ENCODE measurements at regions not wholly inside any gene's neighbourhood (a gene's known extent, or its start where the extent isn't known, plus 50 kb on each side); places are given as distances from the start of the nearest gene placed in this dataset.

DNA sequence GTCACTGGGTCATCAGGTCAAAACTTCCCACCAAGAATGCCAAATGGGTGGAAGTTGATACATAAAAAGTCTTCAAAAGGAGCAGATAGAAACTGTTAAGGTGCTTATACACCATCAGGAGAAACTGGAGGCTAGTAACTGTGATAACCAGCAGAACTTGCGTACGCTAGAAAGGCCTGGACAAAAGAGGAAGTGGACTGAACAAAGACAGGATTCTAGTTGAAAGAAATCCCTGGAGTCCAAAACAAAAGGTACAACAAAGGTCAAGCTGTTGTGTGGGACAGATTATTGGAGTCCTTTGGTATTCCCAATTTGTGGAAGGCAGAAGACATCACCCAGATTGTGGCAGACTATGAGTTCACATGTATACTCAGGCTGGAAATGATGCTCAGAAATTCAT is 215.8 kb upstream of the PBX1 start:
- TF ChIP-seq, protein P1, sequence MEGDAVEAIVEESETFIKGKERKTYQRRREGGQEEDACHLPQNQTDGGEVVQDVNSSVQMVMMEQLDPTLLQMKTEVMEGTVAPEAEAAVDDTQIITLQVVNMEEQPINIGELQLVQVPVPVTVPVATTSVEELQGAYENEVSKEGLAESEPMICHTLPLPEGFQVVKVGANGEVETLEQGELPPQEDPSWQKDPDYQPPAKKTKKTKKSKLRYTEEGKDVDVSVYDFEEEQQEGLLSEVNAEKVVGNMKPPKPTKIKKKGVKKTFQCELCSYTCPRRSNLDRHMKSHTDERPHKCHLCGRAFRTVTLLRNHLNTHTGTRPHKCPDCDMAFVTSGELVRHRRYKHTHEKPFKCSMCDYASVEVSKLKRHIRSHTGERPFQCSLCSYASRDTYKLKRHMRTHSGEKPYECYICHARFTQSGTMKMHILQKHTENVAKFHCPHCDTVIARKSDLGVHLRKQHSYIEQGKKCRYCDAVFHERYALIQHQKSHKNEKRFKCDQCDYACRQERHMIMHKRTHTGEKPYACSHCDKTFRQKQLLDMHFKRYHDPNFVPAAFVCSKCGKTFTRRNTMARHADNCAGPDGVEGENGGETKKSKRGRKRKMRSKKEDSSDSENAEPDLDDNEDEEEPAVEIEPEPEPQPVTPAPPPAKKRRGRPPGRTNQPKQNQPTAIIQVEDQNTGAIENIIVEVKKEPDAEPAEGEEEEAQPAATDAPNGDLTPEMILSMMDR (IDR thresholded peaks at IDR 0.05 in 4 of 5, conservative IDR thresholded peaks at IDR 0.05 in 1 of 5), result no peak
- TF ChIP-seq POLR2A (IDR thresholded peaks at IDR 0.05), result no peak

Measured in gastrocnemius medialis (tissue), 4 donors.